Mesendoderm (in vitro differentiated cells): ENCODE measurements at regions not wholly inside any gene's neighbourhood (a gene's known extent, or its start where the extent isn't known, plus 50 kb on each side); places are given as distances from the start of the nearest gene placed in this dataset.
A peak's percentile ranks its signal among the peaks of the same experiment; 100 is the strongest.

Source experiments
- DNase-seq: peaks from one replicate; pipeline ENCODE4 v3.0.0; 2013
- H2AK5ac ChIP-seq: 2 replicates; pipeline ENCODE4 v1.6.1; 2013; ENCODE audit warnings: low read length, inconsistent platforms
- H2BK120ac ChIP-seq: 2 replicates; pipeline ENCODE4 v1.6.1; 2013; ENCODE audit warnings: low read depth, mild to moderate bottlenecking, low read length, moderate library complexity, mixed read lengths
- H2BK15ac ChIP-seq: replicated peaks from 2 replicates; pipeline ENCODE4 v1.6.1; 2013; ENCODE audit warnings: low read depth, mild to moderate bottlenecking, moderate library complexity
- H2BK5ac ChIP-seq: 2 replicates; pipeline ENCODE4 v1.6.1; 2013; ENCODE audit warnings: low read length, inconsistent platforms
- H3K18ac ChIP-seq: 2 replicates; pipeline ENCODE4 v1.6.1; 2013; ENCODE audit warnings: mild to moderate bottlenecking, low read length, mixed read lengths
- H3K23ac ChIP-seq: one replicate; pipeline ENCODE4 v1.6.1; 2013; ENCODE audit warnings: low read length
- H3K27ac ChIP-seq: 2 replicates; pipeline ENCODE4 v1.5.1; 2013; ENCODE audit warnings: low read depth, mild to moderate bottlenecking, inconsistent platforms, low read length, moderate library complexity
- H3K27me3 ChIP-seq: 2 replicates; pipeline ENCODE4 v1.6.1; 2013; ENCODE audit warnings: low read length, control low read depth, mild to moderate bottlenecking, inconsistent platforms; ENCODE audit not compliant: insufficient read depth, poor library complexity
- H3K36me3 ChIP-seq: 2 replicates; pipeline ENCODE4 v1.6.1; 2013; ENCODE audit warnings: low read length, inconsistent platforms; ENCODE audit not compliant: control insufficient read depth, insufficient read depth
- H3K4ac ChIP-seq: one replicate; pipeline ENCODE4 v1.6.1; 2013; ENCODE audit warnings: low read depth, mild to moderate bottlenecking, low read length, moderate library complexity
- H3K4me1 ChIP-seq: 2 replicates; pipeline ENCODE4 v1.6.1; 2013; ENCODE audit warnings: low read depth, low read length, inconsistent platforms; ENCODE audit not compliant: control insufficient read depth
- H3K4me2 ChIP-seq: 2 replicates; pipeline ENCODE4 v1.6.1; 2013; ENCODE audit warnings: low read length
- H3K4me3 ChIP-seq: 2 replicates; pipeline ENCODE4 v1.5.1; 2013; ENCODE audit warnings: mild to moderate bottlenecking, low read length
- H3K56ac ChIP-seq: one replicate; pipeline ENCODE4 v1.6.1; 2013; ENCODE audit warnings: low read length
- H3K79me1 ChIP-seq: 2 replicates; pipeline ENCODE4 v1.6.1; 2013; ENCODE audit warnings: low read length, inconsistent platforms
- H3K79me2 ChIP-seq: 2 replicates; pipeline ENCODE4 v1.6.1; 2013; ENCODE audit warnings: mild to moderate bottlenecking, low read length; ENCODE audit not compliant: control insufficient read depth, insufficient read depth
- H3K9ac ChIP-seq: 2 replicates; pipeline ENCODE4 v1.6.1; 2013; ENCODE audit warnings: low read length, inconsistent platforms
- H4K5ac ChIP-seq: one replicate; pipeline ENCODE4 v1.6.1; 2013; ENCODE audit warnings: low read length
- H4K8ac ChIP-seq: one replicate; pipeline ENCODE4 v1.6.1; 2013; ENCODE audit warnings: low read depth, mild to moderate bottlenecking, control low read depth, low read length, moderate library complexity
- WGBS: extraction: QIAGEN DNeasy Blood & Tissue Kit; methylation state at CpG from one replicate; pipeline ENCODE4 v1.1.7; 2013; ENCODE audit warnings: low lambda C conversion rate, missing lambda C conversion rate; ENCODE audit not compliant: insufficient coverage; ENCODE audit errors: extremely low coverage; 5-methylcytosine and 5-hydroxymethylcytosine counted together

- Histone ChIP-seq H3K56ac (no peak overlapping the region), H2AK5ac (no peak overlapping the region), H3K27ac (no peak overlapping the region), H4K5ac (no peak overlapping the region), H2BK15ac (no peak overlapping the region), H3K27me3 (no peaks in the 10 kb centered on the region), H3K79me2 (no peaks in the 10 kb centered on the region), H3K36me3 (no peaks in the 10 kb centered on the region), H3K9ac (no peak overlapping the region), H3K23ac (no peak overlapping the region), H4K8ac (no peak overlapping the region), H3K4me1 (peaks cover 6% of the 10 kb centered on the region), H3K18ac (no peak overlapping the region), H3K4me3 (no peak overlapping the region), H2BK5ac (no peak overlapping the region), H2BK120ac (no peak overlapping the region), H3K4me2 (no peak overlapping the region), H3K79me1 (no peaks in the 10 kb centered on the region), H3K4ac (no peak overlapping the region)
- no peak for DNase-seq
- WGBS: no CpG with 5 or more reads among the region's 14 CpGs
These were observed 471.9 kb upstream of the HS6ST1 start for GRCh38 chr2:128790541-128791001.

- H3K4me2 ChIP-seq: no peak overlapping the region
- no peak overlapping the region for H3K23ac ChIP-seq
- no peaks in the 10 kb centered on the region for H3K79me1 ChIP-seq
- H3K4me1 ChIP-seq: peaks cover 4% of the 10 kb centered on the region
- no peak overlapping the region for H4K5ac ChIP-seq
- no peak overlapping the region for H3K4me3 ChIP-seq
- H3K27me3 ChIP-seq: no peaks in the 10 kb centered on the region
- no peak overlapping the region for H2BK120ac ChIP-seq
- H3K4ac ChIP-seq: no peak overlapping the region
- H3K79me2 ChIP-seq: no peaks in the 10 kb centered on the region
- H2BK15ac ChIP-seq: no peak overlapping the region
- H2BK5ac ChIP-seq: no peak overlapping the region
- no peak overlapping the region for H3K9ac ChIP-seq
- no peak overlapping the region for H4K8ac ChIP-seq
- DNase-seq: no peak
- H2AK5ac ChIP-seq: no peak overlapping the region
- no peaks in the 10 kb centered on the region for H3K36me3 ChIP-seq
- no peak overlapping the region for H3K56ac ChIP-seq
- no CpG with 5 or more reads among the region's 24 CpGs for WGBS
- no peak overlapping the region for H3K18ac ChIP-seq
- no peak overlapping the region for H3K27ac ChIP-seq
These were observed 472.7 kb upstream of the HS6ST1 start for GRCh38 chr2:128791120-128791984.

- Histone ChIP-seq H4K8ac (no peak overlapping the region), H3K23ac (no peak overlapping the region), H3K79me2 (no peaks in the 10 kb centered on the region), H3K4me2 (no peak overlapping the region), H3K18ac (no peak overlapping the region), H2BK15ac (no peak overlapping the region), H3K9ac (no peak overlapping the region), H3K27me3 (no peaks in the 10 kb centered on the region), H2BK5ac (no peak overlapping the region), H3K36me3 (no peaks in the 10 kb centered on the region), H2BK120ac (no peak overlapping the region), H2AK5ac (no peak overlapping the region), H4K5ac (no peak overlapping the region), H3K4me3 (no peak overlapping the region), H3K79me1 (no peaks in the 10 kb centered on the region), H3K4me1 (peaks cover 4% of the 10 kb centered on the region), H3K4ac (no peak overlapping the region), H3K56ac (no peak overlapping the region), H3K27ac (no peak overlapping the region)
- no peak for DNase-seq
- WGBS: no CpG with 5 or more reads among the region's 7 CpGs
These were observed 473.3 kb upstream of the HS6ST1 start for GRCh38 chr2:128791985-128792320.

GRCh38 chr2:128792476-128793054, 473.9 kb upstream of the HS6ST1 start:
- peak overlapping the region; percentile 15 for H3K56ac ChIP-seq
- DNase-seq: no peak
- no peaks in the 10 kb centered on the region for H3K4me1 ChIP-seq

GRCh38 chr2:128793404-128793803, 474.7 kb upstream of the HS6ST1 start:
- no peaks in the 10 kb centered on the region for H3K36me3 ChIP-seq
- H3K18ac ChIP-seq: no peak overlapping the region
- WGBS: no CpG with 5 or more reads among the region's 6 CpGs
- H3K9ac ChIP-seq: no peak overlapping the region
- H3K4me3 ChIP-seq: no peak overlapping the region
- no peaks in the 10 kb centered on the region for H3K79me2 ChIP-seq
- no peaks in the 10 kb centered on the region for H3K27me3 ChIP-seq
- no peak overlapping the region for H3K4me2 ChIP-seq
- no peak overlapping the region for H3K56ac ChIP-seq
- H2BK15ac ChIP-seq: no peak overlapping the region
- no peak overlapping the region for H2BK120ac ChIP-seq
- H4K8ac ChIP-seq: no peak overlapping the region
- H3K4ac ChIP-seq: no peak overlapping the region
- H3K4me1 ChIP-seq: no peaks in the 10 kb centered on the region
- H2BK5ac ChIP-seq: no peak overlapping the region
- no peak overlapping the region for H3K27ac ChIP-seq
- H3K79me1 ChIP-seq: no peaks in the 10 kb centered on the region
- no peak for DNase-seq
- no peak overlapping the region for H4K5ac ChIP-seq
- H2AK5ac ChIP-seq: no peak overlapping the region
- no peak overlapping the region for H3K23ac ChIP-seq

More at GRCh38 chr2:128792476-128793054, 473.9 kb upstream of the HS6ST1 start:
- Histone ChIP-seq H3K4me3 (no peak overlapping the region), H4K8ac (no peak overlapping the region), H2BK15ac (no peak overlapping the region), H3K27me3 (no peaks in the 10 kb centered on the region), H2BK120ac (no peak overlapping the region), H3K36me3 (no peaks in the 10 kb centered on the region), H2BK5ac (no peak overlapping the region), H3K79me2 (no peaks in the 10 kb centered on the region), H2AK5ac (no peak overlapping the region), H3K27ac (no peak overlapping the region), H3K18ac (no peak overlapping the region), H3K9ac (no peak overlapping the region), H3K79me1 (no peaks in the 10 kb centered on the region), H3K23ac (peak overlapping the region; percentile 80), H3K4ac (no peak overlapping the region), H3K4me2 (no peak overlapping the region), H4K5ac (no peak overlapping the region)
- no CpG with 5 or more reads among the region's 7 CpGs for WGBS
